Neutrophil (primary cell): ENCODE measurements at regions not wholly inside any gene's neighbourhood (a gene's known extent, or its start where the extent isn't known, plus 50 kb on each side); places are given as distances from the start of the nearest gene placed in this dataset.

Experiments
- H3K27ac ChIP-seq: fragments of 200-600 bp; sonication (generic); 2 replicates; pipeline ENCODE4 v1.5.1; 2016; ENCODE audit warnings: mild to moderate bottlenecking, moderate library complexity
- H3K27me3 ChIP-seq: fragments of 200-600 bp; sonication (generic); 2 replicates; pipeline ENCODE4 v1.6.0; 2016; ENCODE audit warnings: mild to moderate bottlenecking
- H3K36me3 ChIP-seq: fragments of 200-600 bp; sonication (generic); 2 replicates; pipeline ENCODE4 v1.5.1; 2017
- H3K4me1 ChIP-seq, 2 experiments: fragments of 200-600 bp in 1 of 2; sonication (generic) in 1 of 2; 1 replicate in 1 of 2; 2 replicates in 1 of 2; pipeline versions ENCODE4 v1.5.1 to v1.6.1; 2013 to 2016; ENCODE audit warnings: low read depth in 1 of 2, low read length in 1 of 2, mild to moderate bottlenecking in 1 of 2, moderate library complexity in 1 of 2; ENCODE audit not compliant: control insufficient read depth in 1 of 2, insufficient read depth in 1 of 2
- H3K4me3 ChIP-seq, 2 experiments: fragments of 200-600 bp in 1 of 2; sonication (generic) in 1 of 2; 1 replicate in 1 of 2; 2 replicates in 1 of 2; pipeline ENCODE4 v1.5.1; 2013 to 2016; ENCODE audit warnings: low read depth in 1 of 2, low read length in 1 of 2, mild to moderate bottlenecking in 1 of 2, moderate library complexity in 1 of 2
- H3K9me3 ChIP-seq: fragments of 200-600 bp; sonication (generic); 2 replicates; pipeline ENCODE4 v1.5.1; 2016
- TF ChIP-seq, protein P1 (sequence below): fragments of 200-600 bp; sonication (generic); IDR thresholded peaks from 2 replicates; pipeline ENCODE4 v1.5.1; 2016; ENCODE audit warnings: antibody characterized with exemption

DNA sequence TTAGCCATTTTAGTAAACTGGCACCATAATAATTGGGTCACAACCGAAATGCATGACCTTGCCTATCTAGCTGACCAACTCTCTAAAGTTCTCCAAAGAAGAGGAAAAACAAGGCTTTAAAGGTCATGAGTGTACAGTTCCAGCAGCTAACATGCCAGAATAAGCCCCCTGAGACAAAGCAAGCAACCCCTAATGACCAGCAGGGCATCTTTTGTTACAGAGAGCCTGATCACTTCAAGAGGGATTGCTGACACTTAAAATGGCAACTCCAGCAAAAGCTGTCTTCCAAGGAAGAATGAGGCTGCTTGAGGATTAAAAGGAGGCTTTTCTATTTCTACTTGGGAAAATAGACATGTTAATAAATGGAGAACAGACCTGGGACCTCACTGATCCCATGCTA lies 213.6 kb downstream of the CDC14C start:
- Histone ChIP-seq H3K4me3 (no peak overlapping the region), H3K9me3 (no peaks in the 10 kb centered on the region), H3K36me3 (no peaks in the 10 kb centered on the region), H3K27ac (no peak overlapping the region), H3K4me1 (no peaks in the 10 kb centered on the region), H3K27me3 (no peaks in the 10 kb centered on the region)
- TF ChIP-seq, protein P1, sequence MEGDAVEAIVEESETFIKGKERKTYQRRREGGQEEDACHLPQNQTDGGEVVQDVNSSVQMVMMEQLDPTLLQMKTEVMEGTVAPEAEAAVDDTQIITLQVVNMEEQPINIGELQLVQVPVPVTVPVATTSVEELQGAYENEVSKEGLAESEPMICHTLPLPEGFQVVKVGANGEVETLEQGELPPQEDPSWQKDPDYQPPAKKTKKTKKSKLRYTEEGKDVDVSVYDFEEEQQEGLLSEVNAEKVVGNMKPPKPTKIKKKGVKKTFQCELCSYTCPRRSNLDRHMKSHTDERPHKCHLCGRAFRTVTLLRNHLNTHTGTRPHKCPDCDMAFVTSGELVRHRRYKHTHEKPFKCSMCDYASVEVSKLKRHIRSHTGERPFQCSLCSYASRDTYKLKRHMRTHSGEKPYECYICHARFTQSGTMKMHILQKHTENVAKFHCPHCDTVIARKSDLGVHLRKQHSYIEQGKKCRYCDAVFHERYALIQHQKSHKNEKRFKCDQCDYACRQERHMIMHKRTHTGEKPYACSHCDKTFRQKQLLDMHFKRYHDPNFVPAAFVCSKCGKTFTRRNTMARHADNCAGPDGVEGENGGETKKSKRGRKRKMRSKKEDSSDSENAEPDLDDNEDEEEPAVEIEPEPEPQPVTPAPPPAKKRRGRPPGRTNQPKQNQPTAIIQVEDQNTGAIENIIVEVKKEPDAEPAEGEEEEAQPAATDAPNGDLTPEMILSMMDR = no peak

DNA sequence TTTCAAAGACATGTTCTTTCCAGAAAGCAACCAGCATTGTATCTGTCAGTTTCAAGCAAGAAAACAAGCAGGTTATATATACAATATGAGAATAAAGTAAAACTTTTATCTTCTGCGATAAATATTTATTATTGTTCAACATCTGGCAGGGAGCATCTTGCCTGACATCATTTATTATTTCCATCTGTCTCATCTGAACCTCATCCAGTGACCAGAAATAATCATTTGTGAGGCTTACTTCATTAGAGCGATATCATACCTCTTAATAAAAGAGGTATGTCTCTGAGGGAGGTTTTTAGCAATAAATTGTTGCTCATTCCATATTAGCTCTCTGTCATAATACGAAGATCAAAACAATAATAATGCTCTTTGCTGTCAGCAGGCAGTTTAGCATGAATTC lies 226.1 kb downstream of the CDC14C start:
- Histone ChIP-seq H3K36me3 (no peaks in the 10 kb centered on the region), H3K4me1 (no peaks in the 10 kb centered on the region), H3K27ac (no peak overlapping the region), H3K4me3 (no peak overlapping the region), H3K9me3 (no peaks in the 10 kb centered on the region), H3K27me3 (no peaks in the 10 kb centered on the region)
- TF ChIP-seq, protein P1 = no peak

DNA sequence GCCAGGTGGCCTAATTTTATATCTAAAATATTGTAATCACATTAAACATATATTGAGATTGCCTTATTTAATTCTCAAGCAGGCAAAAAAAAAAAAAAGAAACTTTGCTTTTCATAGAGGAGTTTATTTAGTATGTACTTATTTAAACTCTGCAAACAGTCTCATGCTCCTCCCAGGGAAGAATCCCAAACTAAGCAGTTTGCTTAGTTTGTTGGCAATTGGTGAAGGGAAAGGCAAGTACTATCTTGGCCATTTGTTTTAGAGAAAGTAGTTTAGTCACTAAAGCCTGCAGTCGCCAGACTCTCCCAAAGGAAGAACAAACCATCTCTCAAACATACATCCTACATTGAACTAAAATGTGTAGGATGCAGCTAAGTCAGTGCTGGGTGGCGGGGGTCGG lies 226.8 kb downstream of the CDC14C start:
- no peaks in the 10 kb centered on the region for H3K27me3 ChIP-seq
- H3K4me3 ChIP-seq = no peak overlapping the region
- H3K27ac ChIP-seq = no peak overlapping the region
- no peaks in the 10 kb centered on the region for H3K4me1 ChIP-seq
- H3K9me3 ChIP-seq = no peaks in the 10 kb centered on the region
- TF ChIP-seq, protein P1 = no peak
- H3K36me3 ChIP-seq = no peaks in the 10 kb centered on the region

DNA sequence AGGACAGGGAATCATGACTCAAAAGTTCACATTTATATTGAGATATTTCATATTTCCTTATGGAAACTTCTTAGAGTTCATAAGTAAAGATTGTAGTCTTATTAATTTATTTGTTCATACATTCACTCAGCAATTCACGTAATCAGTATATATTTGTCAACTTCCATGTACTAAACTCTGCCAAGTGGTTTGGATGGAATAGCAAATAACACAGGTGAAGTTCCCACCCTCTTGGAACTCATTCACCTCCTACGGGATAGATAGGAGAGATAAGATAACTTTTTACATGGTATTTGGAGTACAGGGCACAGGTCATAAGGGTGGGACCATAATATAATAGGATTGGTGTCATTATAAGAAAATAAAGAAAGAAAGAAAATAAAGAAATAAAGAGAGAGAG lies 234.0 kb downstream of the CDC14C start:
- TF ChIP-seq, protein P1 = no peak
- no peaks in the 10 kb centered on the region for H3K4me1 ChIP-seq
- H3K36me3 ChIP-seq = no peaks in the 10 kb centered on the region
- no peaks in the 10 kb centered on the region for H3K9me3 ChIP-seq
- no peaks in the 10 kb centered on the region for H3K27me3 ChIP-seq
- H3K27ac ChIP-seq = no peak overlapping the region
- no peak overlapping the region for H3K4me3 ChIP-seq

DNA sequence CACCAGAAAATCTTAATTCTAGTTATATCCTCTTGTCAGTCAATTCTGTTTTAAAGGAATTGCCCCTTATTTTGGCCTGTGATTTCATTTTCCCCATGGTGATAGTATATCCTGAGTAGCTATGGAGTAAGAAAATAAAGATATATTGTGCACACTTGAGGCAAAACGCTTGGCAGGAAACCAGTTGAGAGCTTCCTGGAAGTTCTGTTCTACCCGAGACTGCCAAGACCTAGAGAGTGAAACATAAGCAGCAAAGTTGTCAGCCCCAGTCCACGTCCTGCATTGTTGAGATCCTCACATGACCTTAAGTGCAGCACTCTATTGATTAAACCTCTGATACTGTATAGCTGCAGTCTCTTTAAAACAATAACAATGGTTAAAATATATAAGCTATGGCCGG lies 235.2 kb downstream of the CDC14C start:
- no peak overlapping the region for H3K27ac ChIP-seq
- no peaks in the 10 kb centered on the region for H3K27me3 ChIP-seq
- TF ChIP-seq, protein P1 = no peak
- no peaks in the 10 kb centered on the region for H3K36me3 ChIP-seq
- no peak overlapping the region for H3K4me3 ChIP-seq
- no peaks in the 10 kb centered on the region for H3K9me3 ChIP-seq
- no peaks in the 10 kb centered on the region for H3K4me1 ChIP-seq

DNA sequence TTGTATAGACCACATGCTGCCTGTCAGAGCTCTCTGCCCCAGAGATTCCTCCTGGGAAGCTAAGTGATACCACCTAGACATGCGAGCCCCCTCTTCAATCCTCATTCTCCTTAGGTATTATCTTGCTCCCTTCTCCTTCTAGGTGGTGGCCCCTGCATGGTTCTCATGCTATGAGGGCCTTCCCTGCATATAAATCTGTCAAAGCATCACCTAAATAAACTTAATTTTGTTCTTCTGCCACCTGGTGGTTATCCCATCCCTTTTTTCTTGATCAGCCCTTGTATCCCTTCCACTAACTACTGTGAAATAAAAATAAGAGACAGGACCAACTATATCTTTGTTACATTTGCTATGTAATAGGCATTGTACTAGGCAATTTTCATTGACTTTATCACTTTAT lies 242.1 kb downstream of the CDC14C start:
- TF ChIP-seq, protein P1 = no peak
- no peaks in the 10 kb centered on the region for H3K9me3 ChIP-seq

More for the DNA sequence above, 242.1 kb downstream of the CDC14C start:
- Histone ChIP-seq H3K27me3 (no peaks in the 10 kb centered on the region), H3K27ac (no peak overlapping the region), H3K4me3 (no peak overlapping the region), H3K4me1 (no peaks in the 10 kb centered on the region), H3K36me3 (no peaks in the 10 kb centered on the region)
